Activated B cell treated with CpG ODN at 0.5 μM for 24 hours (primary cell): ENCODE measurements at regions not wholly inside any gene's neighbourhood (a gene's known extent, or its start where the extent isn't known, plus 50 kb on each side); places are given as distances from the start of the nearest gene placed in this dataset.
"Not testable (repeated sequence)": the region's sequence is repeated elsewhere in the genome, so short reads cannot be mapped to it uniquely, and the experiment has no call there.

ENCODE experiments used
- ATAC-seq: fragments of 200-7000 bp; cut with Tn5 transposase; one replicate; pipeline ENCODE4 v1.10.0; 2021; ENCODE audit warnings: low read depth, mild to moderate bottlenecking, moderate library complexity
- CTCF ChIA-PET: fragments of 350-600 bp; sonication (Branson Sonifier 250); formaldehyde crosslinking; loops from one replicate; lab custom pipeline; 2021; ENCODE audit warnings: antibody characterized with exemption; lab: Charles Lee
- POLR2A ChIA-PET: fragments of 350-600 bp; sonication (Branson Sonifier 250); formaldehyde crosslinking; loops from one replicate; lab custom pipeline; 2021; ENCODE audit warnings: antibody characterized with exemption; lab: Charles Lee
- DNase-seq: peaks from one replicate; pipeline ENCODE4 v3.0.0; 2022
- H3K27ac Mint-ChIP-seq: one replicate; pipeline ENCODE4 v1.8.0; 2020; ENCODE audit warnings: mixed read lengths
- H3K27me3 Mint-ChIP-seq: one replicate; pipeline ENCODE4 v1.8.0; 2021; ENCODE audit warnings: mixed read lengths
- H3K36me3 Mint-ChIP-seq: one replicate; pipeline ENCODE4 v1.8.0; 2021; ENCODE audit warnings: low read depth, mixed read lengths
- H3K4me1 Mint-ChIP-seq: one replicate; pipeline ENCODE4 v1.8.0; 2021; ENCODE audit warnings: mixed read lengths
- H3K4me3 Mint-ChIP-seq: one replicate; pipeline ENCODE4 v1.8.0; 2020; ENCODE audit warnings: mild to moderate bottlenecking, mixed read lengths
- H3K9me3 Mint-ChIP-seq: one replicate; pipeline ENCODE4 v1.8.0; 2020; ENCODE audit warnings: mixed read lengths
- CTCF ChIP-seq: fragments of 200-600 bp; IDR thresholded peaks from one replicate; pipeline ENCODE4 v1.8.0; 2022; ENCODE audit warnings: antibody characterized with exemption, mild to moderate bottlenecking
- intact Hi-C: fragments of 100-400 bp; cut with micrococcal nuclease; formaldehyde crosslinking; loops from one replicate; pipeline ENCODE4 v1.15.1; 2024

- POLR2A ChIA-PET = no interaction called here
- H3K9me3 Mint-ChIP-seq = peaks cover 6% of the 10 kb centered on the region
- intact Hi-C loops = no loop called here
- H3K27me3 Mint-ChIP-seq = peaks cover 10% of the 10 kb centered on the region
- no peak overlapping the region for H3K4me3 Mint-ChIP-seq
- ATAC-seq (no peak), DNase-seq (no peak)
- no peak for TF ChIP-seq CTCF
- H3K27ac Mint-ChIP-seq = no peak overlapping the region
- CTCF ChIA-PET = no interaction called here
- no peaks in the 10 kb centered on the region for H3K36me3 Mint-ChIP-seq
- H3K4me1 Mint-ChIP-seq = no peaks in the 10 kb centered on the region
These were observed 105.3 kb downstream of the PRDM13 start for GRCh38 chr6:99711925-99712324.

GRCh38 chr6:99712519-99712918 lies 105.9 kb downstream of the PRDM13 start:
- Mint-ChIP-seq H3K9me3 (peaks cover 7% of the 10 kb centered on the region), H3K36me3 (no peaks in the 10 kb centered on the region), H3K27me3 (peaks cover 10% of the 10 kb centered on the region), H3K4me1 (no peaks in the 10 kb centered on the region), H3K27ac (no peak overlapping the region), H3K4me3 (no peak overlapping the region)
- ChIA-PET CTCF (no interaction called here), POLR2A (no interaction called here)
- ATAC-seq = no peak
- DNase-seq = no peak
- intact Hi-C loops = no loop called here
- TF ChIP-seq CTCF = no peak

GRCh38 chr6:99722043-99722442 lies 115.4 kb downstream of the PRDM13 start:
- H3K4me1 Mint-ChIP-seq, POLR2A ChIA-PET, H3K4me3 Mint-ChIP-seq, DNase-seq, H3K36me3 Mint-ChIP-seq, H3K27ac Mint-ChIP-seq, ATAC-seq, CTCF ChIA-PET, intact Hi-C loops: not testable (repeated sequence)
- Mint-ChIP-seq H3K9me3 (peaks cover 17% of the 10 kb centered on the region), H3K27me3 (peaks cover 21% of the 10 kb centered on the region)

GRCh38 chr6:99730237-99730636 lies 123.6 kb downstream of the PRDM13 start:
- H3K27me3 Mint-ChIP-seq, ATAC-seq, intact Hi-C loops, CTCF ChIA-PET, H3K27ac Mint-ChIP-seq, H3K4me3 Mint-ChIP-seq, DNase-seq, H3K9me3 Mint-ChIP-seq, H3K4me1 Mint-ChIP-seq, H3K36me3 Mint-ChIP-seq, POLR2A ChIA-PET: not testable (repeated sequence)

- Mint-ChIP-seq H3K4me3 (no peak overlapping the region), H3K27ac (no peak overlapping the region), H3K27me3 (peaks cover 38% of the 10 kb centered on the region), H3K4me1 (no peaks in the 10 kb centered on the region), H3K36me3 (no peaks in the 10 kb centered on the region), H3K9me3 (no peaks in the 10 kb centered on the region)
- no peak for DNase-seq
- TF ChIP-seq CTCF = no peak
- ChIA-PET POLR2A (no interaction called here), CTCF (interaction anchor here (1.3 kb wide), 1 partner anchor 11 kb away, joined by 3 read pairs; no protein-coding TSS in a partner anchor)
- intact Hi-C loops = no loop called here
- no peak for ATAC-seq
These were observed 129.7 kb downstream of the PRDM13 start for GRCh38 chr6:99736302-99736701.

GRCh38 chr6:99739526-99739925 lies 132.9 kb downstream of the PRDM13 start:
- TF ChIP-seq CTCF = no peak
- ATAC-seq (no peak), DNase-seq (no peak)
- no peaks in the 10 kb centered on the region for H3K4me1 Mint-ChIP-seq
- no peak overlapping the region for H3K27ac Mint-ChIP-seq
- no peaks in the 10 kb centered on the region for H3K9me3 Mint-ChIP-seq
- H3K4me3 Mint-ChIP-seq = no peak overlapping the region
- intact Hi-C loops = no loop called here
- ChIA-PET CTCF (interaction anchor here (1.3 kb wide), 1 partner anchor 272 kb away, joined by 4 read pairs; no protein-coding TSS in a partner anchor), POLR2A (no interaction called here)
- no peaks in the 10 kb centered on the region for H3K36me3 Mint-ChIP-seq
- peaks cover 48% of the 10 kb centered on the region for H3K27me3 Mint-ChIP-seq
